ENCODE measurements at regions not wholly inside any gene's neighbourhood (a gene's known extent, or its start where the extent isn't known, plus 50 kb on each side); places are given as distances from the start of the nearest gene placed in this dataset.

- TF ChIP-seq, protein P1, sequence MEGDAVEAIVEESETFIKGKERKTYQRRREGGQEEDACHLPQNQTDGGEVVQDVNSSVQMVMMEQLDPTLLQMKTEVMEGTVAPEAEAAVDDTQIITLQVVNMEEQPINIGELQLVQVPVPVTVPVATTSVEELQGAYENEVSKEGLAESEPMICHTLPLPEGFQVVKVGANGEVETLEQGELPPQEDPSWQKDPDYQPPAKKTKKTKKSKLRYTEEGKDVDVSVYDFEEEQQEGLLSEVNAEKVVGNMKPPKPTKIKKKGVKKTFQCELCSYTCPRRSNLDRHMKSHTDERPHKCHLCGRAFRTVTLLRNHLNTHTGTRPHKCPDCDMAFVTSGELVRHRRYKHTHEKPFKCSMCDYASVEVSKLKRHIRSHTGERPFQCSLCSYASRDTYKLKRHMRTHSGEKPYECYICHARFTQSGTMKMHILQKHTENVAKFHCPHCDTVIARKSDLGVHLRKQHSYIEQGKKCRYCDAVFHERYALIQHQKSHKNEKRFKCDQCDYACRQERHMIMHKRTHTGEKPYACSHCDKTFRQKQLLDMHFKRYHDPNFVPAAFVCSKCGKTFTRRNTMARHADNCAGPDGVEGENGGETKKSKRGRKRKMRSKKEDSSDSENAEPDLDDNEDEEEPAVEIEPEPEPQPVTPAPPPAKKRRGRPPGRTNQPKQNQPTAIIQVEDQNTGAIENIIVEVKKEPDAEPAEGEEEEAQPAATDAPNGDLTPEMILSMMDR (IDR thresholded peaks at IDR 0.05) = no peak
- TF ChIP-seq EZH2 (IDR thresholded peaks at IDR 0.05) (no peak), EZH2phosphoT487 (IDR thresholded peaks at IDR 0.05) (no peak)
Measured at GRCh38 chr9:118263949-118264348, 559.7 kb downstream of the TLR4 start.
